HG02885 (cell line): ENCODE measurements at regions not wholly inside any gene's neighbourhood (a gene's known extent, or its start where the extent isn't known, plus 50 kb on each side); places are given as distances from the start of the nearest gene placed in this dataset.

Experiments
- ATAC-seq: cut with Tn5 transposase; IDR thresholded peaks from one replicate; pipeline ENCODE4 v1.9.1; 2021; ENCODE audit warnings: mild to moderate bottlenecking; ENCODE audit not compliant: unreplicated experiment, poor library complexity

DNA sequence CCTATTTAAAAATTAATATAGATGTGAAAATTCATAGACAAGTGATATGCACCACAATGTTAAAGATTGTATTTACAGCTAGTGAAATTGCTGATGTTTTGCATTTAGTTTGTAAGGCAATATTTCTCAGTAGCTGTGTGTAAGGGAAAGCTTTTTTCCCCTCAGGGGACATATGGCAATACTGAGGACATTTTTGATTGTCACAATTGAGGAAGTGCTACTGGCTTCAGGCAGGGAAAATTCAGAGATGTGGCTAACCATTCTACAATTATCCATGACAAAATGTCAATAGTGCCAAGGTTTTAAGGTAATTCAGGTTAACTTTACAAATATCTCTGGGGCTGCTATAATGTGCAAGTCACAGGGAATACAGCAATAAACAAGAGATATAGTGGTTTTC is 66.1 kb upstream of the IL15 start:
- no peak for ATAC-seq

DNA sequence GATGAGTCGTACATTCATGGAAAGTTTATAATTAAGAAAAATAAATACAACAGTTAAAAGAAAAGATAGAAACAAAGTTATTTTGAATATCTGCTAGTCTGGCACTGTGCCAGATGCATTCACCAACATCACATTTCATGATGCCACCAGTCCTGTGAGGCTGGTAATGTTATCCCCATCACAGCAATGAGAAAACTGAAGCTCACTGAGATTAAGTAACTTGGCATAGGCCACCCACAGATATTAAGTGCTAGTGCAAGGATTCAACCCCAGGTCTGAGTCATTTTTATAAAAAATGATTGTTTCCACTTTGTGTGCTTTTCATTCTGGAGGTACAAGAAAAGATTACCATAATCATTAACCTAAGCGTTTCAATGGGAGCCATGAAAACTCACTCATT is 65.0 kb upstream of the IL15 start:
- ATAC-seq: no peak

- ATAC-seq: no peak
Measured at GRCh38 chr4:141571793-141572192, 64.6 kb upstream of the IL15 start.

DNA sequence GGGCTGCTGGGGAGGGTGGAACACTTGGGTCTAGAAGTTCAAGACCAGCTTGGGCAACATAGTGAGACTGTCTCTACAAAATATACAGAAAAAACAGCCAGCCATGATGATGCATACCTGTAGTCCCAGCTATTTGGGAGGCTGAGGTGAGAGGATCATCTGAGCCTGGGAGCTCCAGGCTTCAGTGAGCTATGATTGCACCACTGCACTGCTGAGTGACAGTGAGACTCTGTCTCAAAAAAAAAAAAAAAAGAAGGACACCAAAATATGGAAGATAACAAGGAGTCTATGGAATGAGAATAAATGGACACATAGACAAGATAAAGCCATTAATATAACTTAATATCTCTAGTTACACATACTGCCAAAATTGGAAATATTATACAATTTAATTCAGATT is 62.7 kb upstream of the IL15 start:
- ATAC-seq: no peak

- ATAC-seq: no peak
Measured at GRCh38 chr4:141575884-141576283, 60.5 kb upstream of the IL15 start.

GRCh38 chr4:141576585-141577110 is 59.7 kb upstream of the IL15 start:
- no peak for ATAC-seq

DNA sequence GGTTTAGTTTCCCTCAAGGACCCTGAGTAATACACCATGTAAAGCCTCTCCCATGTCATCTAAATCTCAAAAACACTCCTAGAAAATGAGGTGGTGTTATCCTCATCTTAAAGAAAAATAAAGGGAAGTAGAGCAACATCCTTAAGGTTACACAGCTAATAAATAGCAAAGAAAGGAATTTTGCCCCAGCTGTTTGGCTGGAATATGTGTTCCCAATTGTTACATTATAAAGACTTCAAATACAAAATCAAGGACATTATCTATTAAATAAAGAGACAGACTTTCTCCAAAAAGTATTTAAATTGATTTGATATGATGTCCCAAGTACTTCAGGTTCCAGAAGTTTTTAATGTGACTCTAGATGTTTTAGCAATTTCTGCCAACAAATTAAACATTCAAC is 57.9 kb upstream of the IL15 start:
- no peak for ATAC-seq

GRCh38 chr4:141580523-141580922 is 55.9 kb upstream of the IL15 start:
- no peak for ATAC-seq
